Upper lobe of left lung (tissue), 6 donors: ENCODE measurements at regions not wholly inside any gene's neighbourhood (a gene's known extent, or its start where the extent isn't known, plus 50 kb on each side); places are given as distances from the start of the nearest gene placed in this dataset.
A peak's percentile ranks its signal among the peaks of the same experiment; 100 is the strongest.

Source experiments
- ATAC-seq, 2 donors: fragments of 200-7000 bp; cut with Tn5 transposase; one replicate each; pipeline ENCODE4 v1.9.1; 2022; ENCODE audit warnings: mild to moderate bottlenecking in 2 of 2, moderate library complexity in 2 of 2; ENCODE audit not compliant: low FRiP score in 2 of 2
- DNase-seq, 2 donors: peaks; one replicate each; pipeline ENCODE4 v3.0.0-alpha.2; 2019 to 2020
- H3K27ac ChIP-seq, 4 donors: fragments of 200-600 bp; sonication (generic); one replicate each; pipeline ENCODE4 v1.5.1; 2016 to 2019
- H3K27me3 ChIP-seq, 4 donors: fragments of 200-600 bp; sonication (generic); one replicate each; pipeline ENCODE4 v1.5.1; 2017 to 2019
- H3K36me3 ChIP-seq, 4 donors: fragments of 200-600 bp; sonication (generic); one replicate each; pipeline ENCODE4 v1.5.1; 2016 to 2019
- H3K4me1 ChIP-seq, 4 donors: fragments of 200-600 bp; sonication (generic); one replicate each; pipeline ENCODE4 v1.5.1; 2018 to 2019
- H3K4me3 ChIP-seq, 4 donors: fragments of 200-600 bp; sonication (generic); one replicate each; pipeline ENCODE4 v1.5.1; 2017 to 2019; ENCODE audit warnings: mild to moderate bottlenecking in 2 of 4, moderate library complexity in 1 of 4
- H3K9me3 ChIP-seq, 4 donors: fragments of 200-600 bp; sonication (generic); one replicate each; pipeline ENCODE4 v1.5.1; 2018 to 2019
- EP300 ChIP-seq, 4 donors: sonication (generic); formaldehyde crosslinking; IDR thresholded peaks; one replicate each; pipeline ENCODE4 v1.5.1; 2017; ENCODE audit warnings: antibody characterized with exemption in 4 of 4, control low read depth in 2 of 4
- POLR2A ChIP-seq, 4 donors: fragments of 450-650 bp; IDR thresholded peaks; one replicate each; pipeline ENCODE4 v1.5.1; 2016 to 2017; ENCODE audit warnings: antibody characterized with exemption in 4 of 4, mild to moderate bottlenecking in 2 of 4
- POLR2AphosphoS5 ChIP-seq, 2 donors: sonication (generic); formaldehyde crosslinking; IDR thresholded peaks; one replicate each; pipeline ENCODE4 v1.5.1; 2017; ENCODE audit warnings: antibody characterized with exemption in 2 of 2
- WGBS, 2 donors: methylation state at CpG; one replicate each; pipeline ENCODE4 v1.1.5; 2017 to 2018; 5-methylcytosine and 5-hydroxymethylcytosine counted together
- TF ChIP-seq, protein P1 (sequence below), 6 experiments: fragments of 450-650 bp in 4 of 6; fragments of 200-600 bp in 2 of 6; sonication (generic) in 2 of 6; IDR thresholded peaks; one replicate each; pipeline ENCODE4 v1.5.1; 2016 to 2019; ENCODE audit warnings: antibody characterized with exemption in 6 of 6
- donor health status: DM: no; HTN: no; CAD: no; lungs with moderate emphysema.
- donor health status: DM: no; HTN: yes; CAD: no; lungs with severe emphysema.

DNA sequence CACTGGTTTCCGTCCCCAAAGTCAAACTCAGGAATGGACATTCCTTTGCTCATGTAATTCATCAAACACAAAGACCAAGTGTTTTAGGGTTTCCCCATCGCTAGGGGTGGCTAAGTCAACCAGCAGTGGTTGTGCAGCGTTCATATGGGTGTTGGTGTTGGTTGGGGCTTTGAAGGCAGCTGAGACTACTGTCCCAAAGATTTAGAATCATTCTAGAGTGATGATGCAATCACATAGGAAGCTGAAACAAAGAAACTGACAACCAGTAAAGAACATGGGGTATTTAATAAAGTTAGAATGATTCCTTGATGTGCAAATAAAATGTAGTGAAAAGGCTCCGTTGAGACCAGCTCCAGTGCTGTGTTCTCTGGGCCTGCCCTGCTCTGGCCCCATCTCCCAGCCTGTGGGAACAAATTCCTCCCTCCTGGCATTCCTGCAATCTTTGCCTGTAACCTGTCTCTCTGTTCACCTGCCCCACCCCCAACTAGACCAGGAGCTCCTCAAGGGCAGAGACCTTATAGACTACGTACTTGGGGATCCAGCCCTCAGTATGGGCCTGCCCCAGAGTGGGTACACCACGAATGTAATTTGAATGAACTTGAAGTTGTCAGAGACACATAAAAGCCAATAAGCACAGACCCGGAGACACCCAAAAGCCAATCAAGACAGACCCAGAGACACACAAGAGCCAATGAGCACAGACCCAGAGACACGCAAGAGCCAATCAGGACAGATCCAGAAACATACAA, 191.7 kb upstream of the TWIST2 start:
- no peak for DNase-seq

DNA sequence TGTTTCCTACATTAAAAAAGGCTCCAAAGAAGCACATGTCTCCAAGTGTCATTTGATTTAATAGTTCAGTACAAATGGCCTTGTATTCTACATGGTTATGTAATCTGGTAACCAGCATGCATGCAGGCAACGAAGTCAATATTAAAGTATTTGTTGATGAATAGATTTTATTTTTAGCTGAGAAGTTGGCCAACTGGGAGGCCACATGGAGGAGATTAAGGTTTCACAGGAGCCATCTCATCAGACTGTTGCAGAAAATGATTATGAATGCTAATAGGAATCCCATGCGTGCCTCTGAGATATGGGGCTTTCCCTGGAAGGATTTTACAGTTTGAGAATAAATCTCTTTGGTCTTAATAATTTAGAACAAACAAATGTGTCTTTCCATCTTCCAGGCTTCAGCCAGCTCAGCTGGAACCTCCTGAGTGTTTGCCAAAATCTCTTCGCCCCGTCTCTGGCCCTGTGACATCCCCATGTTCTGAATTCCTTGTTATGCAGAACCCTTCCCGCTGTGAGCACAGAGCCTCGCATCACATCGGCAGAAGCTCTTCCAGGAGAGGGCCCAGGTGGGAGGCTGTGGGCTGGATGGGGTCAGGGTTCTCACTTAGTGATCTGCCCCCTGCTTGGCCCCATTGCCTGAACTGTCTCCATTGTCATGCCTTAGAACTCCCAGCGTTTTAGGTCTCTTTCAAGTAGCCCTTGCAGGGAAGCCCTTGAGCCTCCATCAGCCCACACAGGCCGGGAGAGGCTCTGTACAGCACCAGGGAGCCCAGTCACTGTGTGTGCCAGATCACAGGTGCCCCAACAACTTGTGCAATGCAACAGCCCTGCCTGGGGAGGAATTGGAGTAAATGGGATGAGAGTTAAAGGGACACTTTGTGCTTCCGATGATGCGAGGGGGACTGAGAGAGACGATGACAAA, 190.5 kb upstream of the TWIST2 start:
- no peaks in the 10 kb centered on the region for H3K4me1 ChIP-seq
- peaks cover 0 to 12% (median 8%) of the 10 kb centered on the region in 4 donors for H3K9me3 ChIP-seq
- H3K27me3 ChIP-seq = no peaks in the 10 kb centered on the region
- TF ChIP-seq POLR2AphosphoS5 (IDR thresholded peaks at IDR 0.05) (no peak), EP300 (IDR thresholded peaks at IDR 0.05) (no peak), POLR2A (IDR thresholded peaks at IDR 0.05) (no peak)
- TF ChIP-seq, protein P1, sequence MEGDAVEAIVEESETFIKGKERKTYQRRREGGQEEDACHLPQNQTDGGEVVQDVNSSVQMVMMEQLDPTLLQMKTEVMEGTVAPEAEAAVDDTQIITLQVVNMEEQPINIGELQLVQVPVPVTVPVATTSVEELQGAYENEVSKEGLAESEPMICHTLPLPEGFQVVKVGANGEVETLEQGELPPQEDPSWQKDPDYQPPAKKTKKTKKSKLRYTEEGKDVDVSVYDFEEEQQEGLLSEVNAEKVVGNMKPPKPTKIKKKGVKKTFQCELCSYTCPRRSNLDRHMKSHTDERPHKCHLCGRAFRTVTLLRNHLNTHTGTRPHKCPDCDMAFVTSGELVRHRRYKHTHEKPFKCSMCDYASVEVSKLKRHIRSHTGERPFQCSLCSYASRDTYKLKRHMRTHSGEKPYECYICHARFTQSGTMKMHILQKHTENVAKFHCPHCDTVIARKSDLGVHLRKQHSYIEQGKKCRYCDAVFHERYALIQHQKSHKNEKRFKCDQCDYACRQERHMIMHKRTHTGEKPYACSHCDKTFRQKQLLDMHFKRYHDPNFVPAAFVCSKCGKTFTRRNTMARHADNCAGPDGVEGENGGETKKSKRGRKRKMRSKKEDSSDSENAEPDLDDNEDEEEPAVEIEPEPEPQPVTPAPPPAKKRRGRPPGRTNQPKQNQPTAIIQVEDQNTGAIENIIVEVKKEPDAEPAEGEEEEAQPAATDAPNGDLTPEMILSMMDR (IDR thresholded peaks at IDR 0.05) = no peak
- WGBS, 2 donors = 68 to 69% methylated on average over 12 of the region's 12 CpGs
- no peaks in the 10 kb centered on the region for H3K36me3 ChIP-seq
- ATAC-seq = peak in 1 of 2 donors; percentile 40
- no peak overlapping the region for H3K27ac ChIP-seq
- no peak for DNase-seq
- H3K4me3 ChIP-seq = no peak overlapping the region

More for the DNA sequence above, 191.7 kb upstream of the TWIST2 start:
- Histone ChIP-seq H3K36me3 (no peaks in the 10 kb centered on the region), H3K4me1 (no peaks in the 10 kb centered on the region), H3K9me3 (peaks cover 0 to 6% (median 1%) of the 10 kb centered on the region in 4 donors), H3K27ac (no peak overlapping the region), H3K4me3 (no peak overlapping the region), H3K27me3 (no peaks in the 10 kb centered on the region)
- WGBS, 2 donors = 61 to 79% methylated on average over 8 of the region's 8 CpGs
- ATAC-seq = no peak
- TF ChIP-seq, protein P1 (IDR thresholded peaks at IDR 0.05) = no peak
- TF ChIP-seq POLR2AphosphoS5 (IDR thresholded peaks at IDR 0.05) (no peak), EP300 (IDR thresholded peaks at IDR 0.05) (no peak), POLR2A (IDR thresholded peaks at IDR 0.05) (no peak)

DNA sequence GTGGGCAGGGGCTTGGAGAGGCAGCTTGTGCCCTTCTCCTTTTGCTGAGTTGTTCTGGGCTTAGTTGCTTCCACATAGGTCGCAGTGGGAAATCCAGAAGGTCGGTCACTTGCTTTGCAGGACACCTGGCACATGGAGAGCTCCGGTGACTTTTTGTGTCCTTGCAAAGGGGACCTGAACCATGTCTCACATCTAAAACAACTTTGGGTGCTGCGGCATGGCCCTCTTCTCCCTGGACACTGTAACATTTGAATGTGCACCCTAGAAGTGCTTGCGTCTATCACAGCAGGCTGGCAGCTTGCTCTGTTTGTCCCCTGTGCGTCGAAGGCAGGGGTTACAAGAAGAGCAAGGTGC, 189.9 kb upstream of the TWIST2 start:
- DNase-seq (no peak), ATAC-seq (no peak)
- no peaks in the 10 kb centered on the region for H3K4me1 ChIP-seq
- H3K27ac ChIP-seq = no peak overlapping the region
- TF ChIP-seq EP300 (IDR thresholded peaks at IDR 0.05) = no peak
- no peak for TF ChIP-seq POLR2AphosphoS5 (IDR thresholded peaks at IDR 0.05)
- TF ChIP-seq POLR2A (IDR thresholded peaks at IDR 0.05) = no peak
- TF ChIP-seq, protein P1 (IDR thresholded peaks at IDR 0.05) = no peak
- 90 to 95% methylated on average over 6 to 7 of the region's 7 CpGs for WGBS, 2 donors
- H3K36me3 ChIP-seq = no peaks in the 10 kb centered on the region
- no peak overlapping the region for H3K4me3 ChIP-seq
- H3K27me3 ChIP-seq = no peaks in the 10 kb centered on the region
- peaks cover 0 to 12% (median 8%) of the 10 kb centered on the region in 4 donors for H3K9me3 ChIP-seq

DNA sequence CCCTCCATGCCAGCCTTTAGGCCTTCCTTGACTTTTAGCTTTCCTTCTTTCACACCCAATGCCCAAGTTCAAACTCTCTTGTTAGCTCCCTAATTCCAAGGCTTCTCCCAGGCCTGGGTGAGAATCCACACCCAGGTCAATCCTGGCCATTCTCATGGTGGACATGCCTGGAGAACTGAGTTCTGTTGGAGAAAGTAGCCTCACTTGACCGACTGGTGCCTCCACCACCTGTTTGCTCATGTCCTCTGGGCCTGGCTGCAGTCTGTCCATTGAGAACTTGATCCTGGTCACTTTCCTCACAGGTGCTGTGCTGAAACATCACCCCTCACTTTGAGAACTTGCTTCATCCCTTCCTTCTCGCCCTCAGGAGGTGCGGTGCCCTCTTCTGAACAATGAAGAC, 189.1 kb upstream of the TWIST2 start:
- WGBS, 2 donors = 78 to 80% methylated on average over 3 of the region's 3 CpGs
- TF ChIP-seq, protein P1 (IDR thresholded peaks at IDR 0.05) = no peak
- TF ChIP-seq POLR2A (IDR thresholded peaks at IDR 0.05) (no peak), POLR2AphosphoS5 (IDR thresholded peaks at IDR 0.05) (no peak), EP300 (IDR thresholded peaks at IDR 0.05) (no peak)
- no peak overlapping the region for H3K27ac ChIP-seq
- H3K4me1 ChIP-seq = no peaks in the 10 kb centered on the region
- ATAC-seq (no peak), DNase-seq (no peak)
- H3K36me3 ChIP-seq = no peaks in the 10 kb centered on the region
- H3K4me3 ChIP-seq = no peak overlapping the region
- H3K27me3 ChIP-seq = no peaks in the 10 kb centered on the region
- H3K9me3 ChIP-seq = peaks cover 0 to 12% (median 8%) of the 10 kb centered on the region in 4 donors
